Thymus (tissue), 11 donors: ENCODE measurements at regions not wholly inside any gene's neighbourhood (a gene's known extent, or its start where the extent isn't known, plus 50 kb on each side); places are given as distances from the start of the nearest gene placed in this dataset.
A peak's percentile ranks its signal among the peaks of the same experiment; 100 is the strongest.

Experiments
- DNase-seq, 9 donors: peaks; one replicate each; pipeline ENCODE4 v3.0.0-alpha.2; 2013; ENCODE audit warnings: low spot score in 9 of 9, low read depth in 6 of 9, missing footprints in 1 of 9
- H3K27ac ChIP-seq, 2 donors: one replicate each; pipeline ENCODE4 v1.5.1; 2013; ENCODE audit warnings: control low read depth in 1 of 2, low read depth in 1 of 2, low read length in 1 of 2, mild to moderate bottlenecking in 1 of 2, moderate library complexity in 1 of 2
- H3K27me3 ChIP-seq, 2 donors: one replicate each; pipeline ENCODE4 v1.5.1; 2013; ENCODE audit warnings: low read length in 1 of 2; ENCODE audit not compliant: control insufficient read depth in 2 of 2, insufficient read depth in 1 of 2
- H3K36me3 ChIP-seq, 2 donors: one replicate each; pipeline ENCODE4 v1.5.1; 2013; ENCODE audit warnings: low read length in 1 of 2, mild to moderate bottlenecking in 1 of 2, moderate library complexity in 1 of 2; ENCODE audit not compliant: control insufficient read depth in 2 of 2, insufficient read depth in 2 of 2
- H3K4me1 ChIP-seq, 2 donors: one replicate each; pipeline ENCODE4 v1.5.1; 2013; ENCODE audit warnings: low read length in 2 of 2; ENCODE audit not compliant: control insufficient read depth in 2 of 2, insufficient read depth in 2 of 2
- H3K4me3 ChIP-seq, 2 donors: one replicate each; pipeline ENCODE4 v1.5.1; 2013; ENCODE audit warnings: low read length in 2 of 2, control low read depth in 1 of 2, mild to moderate bottlenecking in 1 of 2
- H3K9me3 ChIP-seq, 2 donors: one replicate each; pipeline ENCODE4 v1.5.1; 2013; ENCODE audit warnings: low read length in 1 of 2, mild to moderate bottlenecking in 1 of 2; ENCODE audit not compliant: control insufficient read depth in 2 of 2, insufficient read depth in 1 of 2
- WGBS: extraction: QIAGEN DNeasy Blood & Tissue Kit; methylation state at CpG from one replicate; pipeline ENCODE4 v1.1.7; 2013; 5-methylcytosine and 5-hydroxymethylcytosine counted together
- donor health status: healthy.

GRCh38 chrX:68922013-68922412, 93.2 kb downstream of the EFNB1 start:
- H3K4me3 ChIP-seq: no peak overlapping the region
- no peaks in the 10 kb centered on the region for H3K9me3 ChIP-seq
- no peaks in the 10 kb centered on the region for H3K27me3 ChIP-seq
- H3K4me1 ChIP-seq: no peaks in the 10 kb centered on the region
- H3K36me3 ChIP-seq: no peaks in the 10 kb centered on the region
- H3K27ac ChIP-seq: no peak overlapping the region
- DNase-seq: no peak
- WGBS: 62% methylated on average over 6 of the region's 6 CpGs

- Histone ChIP-seq H3K9me3 (no peaks in the 10 kb centered on the region), H3K4me3 (no peak overlapping the region), H3K27ac (no peak overlapping the region), H3K4me1 (peaks cover 0 to 3% of the 10 kb centered on the region in 2 donors), H3K27me3 (no peaks in the 10 kb centered on the region), H3K36me3 (no peaks in the 10 kb centered on the region)
- WGBS: 95% methylated on average over 7 of the region's 7 CpGs
- no peak for DNase-seq
These were observed 91.7 kb downstream of the EFNB1 start for GRCh38 chrX:68920561-68920960.

- Histone ChIP-seq H3K27ac (no peak overlapping the region), H3K27me3 (no peaks in the 10 kb centered on the region), H3K4me1 (peaks cover 0 to 5% of the 10 kb centered on the region in 2 donors), H3K9me3 (no peaks in the 10 kb centered on the region), H3K36me3 (no peaks in the 10 kb centered on the region), H3K4me3 (no peak overlapping the region)
- no peak for DNase-seq
These were observed 90.9 kb downstream of the EFNB1 start for GRCh38 chrX:68919707-68920106.

GRCh38 chrX:68918202-68918601, 89.4 kb downstream of the EFNB1 start:
- no peaks in the 10 kb centered on the region for H3K9me3 ChIP-seq
- peaks cover 0 to 5% of the 10 kb centered on the region in 2 donors for H3K4me1 ChIP-seq
- H3K27me3 ChIP-seq: peaks cover 0 to 3% of the 10 kb centered on the region in 2 donors
- 91% methylated on average over 2 of the region's 2 CpGs for WGBS
- DNase-seq: no peak
- no peaks in the 10 kb centered on the region for H3K36me3 ChIP-seq
- H3K4me3 ChIP-seq: no peak overlapping the region
- H3K27ac ChIP-seq: no peak overlapping the region

- no peaks in the 10 kb centered on the region for H3K36me3 ChIP-seq
These were observed 89.0 kb downstream of the EFNB1 start for GRCh38 chrX:68917799-68918198.

GRCh38 chrX:68916891-68917290, 88.1 kb downstream of the EFNB1 start:
- no peak for DNase-seq
- Histone ChIP-seq H3K27me3 (peaks cover 0 to 16% of the 10 kb centered on the region in 2 donors), H3K9me3 (no peaks in the 10 kb centered on the region), H3K4me1 (peaks cover 0 to 10% of the 10 kb centered on the region in 2 donors), H3K4me3 (no peak overlapping the region), H3K36me3 (no peaks in the 10 kb centered on the region), H3K27ac (no peak overlapping the region)
- 90% methylated on average over 8 of the region's 8 CpGs for WGBS

More at GRCh38 chrX:68917799-68918198, 89.0 kb downstream of the EFNB1 start:
- no peak for DNase-seq
- Histone ChIP-seq H3K4me1 (peaks cover 0 to 6% of the 10 kb centered on the region in 2 donors), H3K4me3 (no peak overlapping the region), H3K9me3 (no peaks in the 10 kb centered on the region), H3K27ac (no peak overlapping the region), H3K27me3 (peaks cover 0 to 7% of the 10 kb centered on the region in 2 donors)

- H3K36me3 ChIP-seq: no peaks in the 10 kb centered on the region
- H3K9me3 ChIP-seq: no peaks in the 10 kb centered on the region
- 76% methylated on average over 2 of the region's 2 CpGs for WGBS
- DNase-seq: no peak
- H3K4me1 ChIP-seq: peaks cover 0 to 13% of the 10 kb centered on the region in 2 donors
- H3K4me3 ChIP-seq: no peak overlapping the region
- peaks cover 0 to 26% of the 10 kb centered on the region in 2 donors for H3K27me3 ChIP-seq
- no peak overlapping the region for H3K27ac ChIP-seq
These were observed 87.0 kb downstream of the EFNB1 start for GRCh38 chrX:68915778-68916177.

GRCh38 chrX:68914479-68914946, 85.7 kb downstream of the EFNB1 start:
- 93% methylated on average over 8 of the region's 8 CpGs for WGBS
- H3K36me3 ChIP-seq: no peaks in the 10 kb centered on the region
- H3K4me3 ChIP-seq: no peak overlapping the region
- no peak overlapping the region for H3K27ac ChIP-seq
- H3K4me1 ChIP-seq: peaks cover 0 to 13% of the 10 kb centered on the region in 2 donors
- H3K27me3 ChIP-seq: peaks cover 0 to 28% of the 10 kb centered on the region in 2 donors
- H3K9me3 ChIP-seq: no peaks in the 10 kb centered on the region
- peak in 2 of 9 donors; percentile 29 to 52 for DNase-seq

GRCh38 chrX:68913249-68913547, 84.4 kb downstream of the EFNB1 start:
- Histone ChIP-seq H3K36me3 (no peaks in the 10 kb centered on the region), H3K27ac (no peak overlapping the region), H3K27me3 (peaks cover 0 to 28% of the 10 kb centered on the region in 2 donors), H3K4me1 (peaks cover 0 to 13% of the 10 kb centered on the region in 2 donors), H3K4me3 (no peak overlapping the region), H3K9me3 (no peaks in the 10 kb centered on the region)
- WGBS: 97% methylated on average over 7 of the region's 7 CpGs
- peak in 1 of 9 donors; percentile 32 for DNase-seq

GRCh38 chrX:68912113-68912512, 83.3 kb downstream of the EFNB1 start:
- H3K9me3 ChIP-seq: no peaks in the 10 kb centered on the region
- no peaks in the 10 kb centered on the region for H3K36me3 ChIP-seq
- 41% methylated on average over 26 of the region's 26 CpGs for WGBS
- H3K27ac ChIP-seq: no peak overlapping the region
- peaks cover 0 to 13% of the 10 kb centered on the region in 2 donors for H3K4me1 ChIP-seq
- peaks cover 0 to 28% of the 10 kb centered on the region in 2 donors for H3K27me3 ChIP-seq
- no peak overlapping the region for H3K4me3 ChIP-seq
- no peak for DNase-seq
